HG03045 (cell line): ENCODE measurements at regions not wholly inside any gene's neighbourhood (a gene's known extent, or its start where the extent isn't known, plus 50 kb on each side); places are given as distances from the start of the nearest gene placed in this dataset.

Experiments
- ATAC-seq: cut with Tn5 transposase; IDR thresholded peaks from one replicate; pipeline ENCODE4 v1.9.1; 2021; ENCODE audit warnings: mild to moderate bottlenecking, moderate library complexity; ENCODE audit not compliant: unreplicated experiment

DNA sequence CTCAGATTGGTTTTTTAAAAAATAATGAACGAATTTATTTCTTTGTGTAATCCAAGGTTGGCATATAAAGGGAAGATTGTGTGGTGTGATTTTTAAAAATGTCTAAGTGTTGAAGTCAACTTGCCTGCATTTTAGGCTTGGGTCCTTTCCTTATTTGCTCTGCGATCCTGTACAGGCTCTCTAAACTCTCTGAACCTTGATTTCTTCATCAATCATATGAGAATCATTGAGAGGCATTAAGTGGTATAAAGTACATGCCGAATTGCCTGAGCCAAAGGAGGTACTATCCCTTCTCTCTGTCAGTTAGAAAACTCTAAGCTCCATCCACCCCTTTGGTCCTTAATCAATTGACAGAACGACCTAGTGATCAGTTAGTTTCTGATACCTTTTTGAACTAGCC, 440.4 kb upstream of the MEX3C start:
- no peak for ATAC-seq

DNA sequence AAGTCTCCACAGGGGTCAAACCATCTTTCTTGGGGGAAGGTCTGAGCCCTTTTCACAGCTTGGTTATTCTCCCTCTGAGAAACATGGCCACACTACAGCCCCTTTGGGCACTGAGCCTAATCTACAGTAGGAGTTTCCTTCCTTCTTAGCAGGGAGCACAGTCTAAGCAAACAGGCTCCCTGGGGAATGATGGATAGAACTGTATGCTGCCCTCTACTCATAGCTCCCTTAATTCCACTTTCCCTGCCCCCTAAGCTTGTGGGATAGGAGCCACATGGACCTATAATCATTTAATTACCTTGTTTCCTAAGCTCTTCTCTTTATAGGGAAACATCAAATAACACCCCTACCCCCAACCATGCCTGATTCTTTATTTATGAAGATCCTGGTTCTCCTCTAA, 442.1 kb upstream of the MEX3C start:
- no peak for ATAC-seq

DNA sequence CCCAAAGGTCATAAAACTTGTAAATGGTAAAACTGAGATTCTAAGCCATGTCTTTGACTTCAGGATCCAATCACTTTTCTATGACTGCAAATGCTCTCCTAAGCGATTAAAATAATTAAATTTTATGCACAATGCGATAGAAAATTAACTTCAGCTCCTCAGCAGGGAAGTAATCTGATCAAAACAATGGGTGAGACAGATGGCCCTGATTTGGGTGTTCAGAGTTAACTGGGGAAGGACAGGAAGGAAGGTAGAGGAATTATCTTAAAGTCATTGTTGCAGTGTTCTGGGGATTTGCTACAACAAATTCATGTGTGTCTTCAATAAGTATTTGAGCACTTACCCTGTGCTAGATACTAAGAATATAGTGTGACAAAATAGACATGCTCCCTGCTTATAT, 446.0 kb upstream of the MEX3C start:
- ATAC-seq: no peak

DNA sequence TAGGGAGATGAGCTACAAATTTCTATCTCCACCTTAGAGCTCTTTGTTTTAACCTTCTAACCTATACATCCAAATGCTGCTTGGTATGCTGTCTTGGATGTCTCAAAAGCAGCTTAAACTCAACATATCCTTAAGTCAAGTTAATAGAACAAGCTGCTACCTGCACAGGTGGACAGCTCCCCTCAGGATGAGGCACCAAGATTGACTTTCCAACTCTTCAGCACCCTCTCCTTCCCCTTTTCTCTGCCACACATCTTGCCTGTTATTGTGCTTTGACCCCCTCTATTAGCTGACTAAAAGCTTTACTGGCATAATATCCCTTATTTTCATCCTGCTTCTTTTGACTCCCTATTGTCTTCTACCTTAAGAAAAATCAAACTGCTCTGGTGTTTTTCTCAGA, 448.1 kb upstream of the MEX3C start:
- ATAC-seq: no peak

DNA sequence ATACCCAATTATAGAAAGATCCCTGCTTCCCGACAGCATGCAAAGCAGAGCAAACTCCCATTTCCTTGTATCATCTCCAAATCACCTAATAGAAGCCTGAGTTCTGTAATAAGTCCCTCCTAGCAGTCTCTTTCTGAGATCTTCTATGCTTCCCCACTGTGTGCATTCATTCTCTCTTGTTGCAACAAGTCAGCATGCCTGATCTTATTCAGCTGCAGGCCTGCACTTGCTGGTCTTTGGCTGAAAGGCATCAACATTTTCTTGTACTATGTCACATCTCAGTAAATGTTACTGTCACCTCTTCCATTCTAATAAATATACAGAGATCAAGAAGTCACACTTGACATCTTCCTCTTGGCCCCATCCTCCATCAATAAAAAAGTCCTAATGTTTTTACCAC, 449.9 kb upstream of the MEX3C start:
- ATAC-seq: no peak

DNA sequence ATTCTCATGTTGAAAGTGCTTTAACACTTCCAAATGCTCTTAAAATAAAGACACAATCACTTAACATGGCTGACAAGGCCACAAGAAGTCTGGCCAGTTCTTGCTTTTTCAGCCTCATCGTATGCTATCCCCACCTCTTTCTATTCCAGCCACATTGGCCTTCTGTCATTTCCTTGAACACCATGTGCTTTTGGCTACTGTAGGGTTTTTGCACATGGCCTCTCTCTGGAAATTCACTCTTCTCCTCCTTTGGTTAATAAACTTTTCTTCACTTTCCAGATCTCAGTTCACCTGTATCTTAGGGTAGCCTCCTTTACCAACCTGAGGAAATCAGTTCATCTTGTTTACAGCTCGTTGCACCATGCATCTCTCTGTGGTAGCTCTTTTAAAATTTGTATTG, 450.5 kb upstream of the MEX3C start:
- ATAC-seq: no peak

DNA sequence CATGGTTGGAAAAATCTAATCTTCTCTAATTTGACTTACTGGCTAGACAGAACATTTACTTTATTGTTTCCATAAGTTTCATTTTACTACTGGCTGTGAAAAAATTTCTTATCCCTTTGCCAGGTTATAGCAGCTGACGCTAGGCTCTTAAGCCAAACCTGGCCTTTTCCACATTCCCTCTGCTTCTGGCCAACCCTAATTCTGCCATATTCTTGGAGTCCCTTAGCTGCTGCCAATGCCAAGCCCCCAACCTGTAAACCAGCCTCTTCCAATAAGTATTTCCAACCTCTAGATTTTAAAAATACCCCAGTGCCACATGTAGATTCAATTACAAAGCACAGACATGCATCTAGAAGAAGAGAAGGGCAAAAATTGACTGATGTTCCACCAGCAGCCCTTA, 452.3 kb upstream of the MEX3C start:
- ATAC-seq: no peak

DNA sequence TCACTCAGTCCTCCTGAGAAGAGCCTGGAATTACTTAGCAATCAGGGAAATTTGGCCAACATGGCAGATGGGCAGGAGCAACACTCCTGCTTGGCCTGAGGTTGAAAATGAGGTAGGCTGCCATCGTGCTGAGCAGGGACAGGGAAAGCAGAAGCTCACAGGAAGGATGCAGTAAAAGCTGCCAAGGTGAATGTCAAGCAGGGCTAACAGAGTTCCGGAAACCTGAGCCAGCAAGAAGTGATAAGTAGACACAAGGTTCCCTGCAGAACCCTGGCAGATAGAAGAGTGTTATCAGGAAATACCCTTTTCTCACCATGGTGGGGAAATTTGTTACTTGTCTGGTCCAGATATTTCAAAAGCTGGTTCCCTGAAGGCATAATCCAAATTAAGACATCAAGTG, 454.3 kb upstream of the MEX3C start:
- no peak for ATAC-seq

DNA sequence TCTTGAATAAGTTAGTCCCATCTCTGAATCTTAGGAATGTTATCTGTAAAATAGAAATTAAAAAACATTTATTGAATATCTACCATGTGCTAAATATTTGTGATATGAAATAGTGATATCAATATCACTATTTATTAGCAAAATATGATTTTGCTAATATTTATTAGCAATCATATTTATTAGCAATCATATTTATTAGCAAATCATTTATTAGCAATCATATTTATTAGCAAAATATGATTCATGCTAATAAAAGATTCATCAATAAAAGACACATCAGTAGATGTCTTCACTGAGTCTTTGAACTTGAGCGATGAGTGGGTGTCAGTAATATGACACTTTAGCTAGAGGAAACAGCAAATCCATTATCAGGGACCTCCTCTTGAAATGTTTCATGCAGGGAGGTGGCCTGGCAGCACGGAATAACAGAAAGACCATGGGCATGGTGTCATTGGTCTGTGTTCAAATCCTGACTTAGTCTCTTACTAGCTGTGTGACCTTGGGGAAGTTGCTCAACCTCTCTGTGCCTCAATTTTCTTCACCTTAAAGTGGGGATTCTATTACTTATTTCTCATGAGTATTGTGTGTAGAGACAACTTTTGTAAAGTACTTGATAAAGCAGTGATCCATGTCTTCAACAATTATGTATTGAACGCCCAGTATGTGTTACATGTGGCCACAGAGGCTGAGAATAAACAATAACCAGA, 456.2 kb upstream of the MEX3C start:
- no peak for ATAC-seq

DNA sequence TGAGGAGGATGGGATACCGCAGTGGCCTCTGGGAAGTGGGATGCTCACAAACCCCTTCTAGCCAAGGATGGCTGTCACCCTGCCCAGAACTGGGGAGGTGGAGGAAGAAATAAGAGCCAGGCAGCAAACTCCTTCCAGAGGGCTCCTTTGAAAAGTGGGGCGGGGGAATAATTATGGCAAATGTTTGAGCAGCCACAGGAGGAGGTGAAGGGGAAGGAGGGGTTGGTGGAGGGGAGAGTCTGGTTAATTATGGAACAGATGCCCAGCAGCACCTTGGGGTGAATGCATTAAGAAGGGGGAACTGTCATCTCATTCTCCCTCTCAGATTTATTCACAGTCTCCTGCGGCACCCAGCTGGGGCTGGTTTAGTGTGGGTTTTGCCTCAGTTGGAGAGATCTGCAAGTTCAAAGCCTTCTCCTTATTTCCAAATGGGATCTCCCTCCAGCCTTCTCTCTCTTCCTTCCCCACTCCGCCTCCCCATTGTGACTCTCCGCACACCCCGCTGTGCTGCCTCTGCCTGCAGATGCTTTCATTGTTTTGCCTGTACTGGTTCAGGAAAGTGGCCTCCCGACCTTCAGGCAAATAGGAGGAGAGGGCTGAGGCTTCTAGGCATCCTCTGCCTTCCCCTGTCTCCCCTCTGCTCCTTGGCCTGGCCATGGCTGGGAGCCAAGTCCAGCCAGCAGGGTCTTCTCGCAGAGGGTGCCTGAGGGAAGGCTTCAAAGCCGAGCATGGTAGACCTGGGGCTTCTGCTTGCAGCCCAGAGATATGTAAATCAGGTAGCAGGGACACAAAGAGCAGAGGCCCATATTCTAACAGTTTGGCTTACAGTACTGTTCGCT, 457.2 kb upstream of the MEX3C start:
- peak; percentile 63 for ATAC-seq

DNA sequence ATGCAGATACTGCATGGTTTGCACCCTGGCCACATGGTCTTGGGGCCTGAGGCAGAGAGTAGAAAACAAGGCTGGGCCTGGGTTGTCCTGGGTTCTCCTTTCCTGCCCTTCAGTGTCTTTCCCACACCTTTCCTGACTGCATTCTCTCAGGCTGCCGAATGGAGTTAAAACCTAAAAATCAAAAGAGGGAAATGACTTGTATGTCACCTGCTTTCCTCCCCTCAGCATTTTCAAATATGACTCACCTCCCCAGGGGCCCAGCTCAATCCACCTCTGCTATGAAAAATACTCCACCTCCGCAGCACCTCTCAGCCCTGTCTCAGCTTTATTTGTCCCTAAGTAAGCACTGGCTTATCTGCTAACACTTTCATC, 457.8 kb upstream of the MEX3C start:
- peak; percentile 78 for ATAC-seq

DNA sequence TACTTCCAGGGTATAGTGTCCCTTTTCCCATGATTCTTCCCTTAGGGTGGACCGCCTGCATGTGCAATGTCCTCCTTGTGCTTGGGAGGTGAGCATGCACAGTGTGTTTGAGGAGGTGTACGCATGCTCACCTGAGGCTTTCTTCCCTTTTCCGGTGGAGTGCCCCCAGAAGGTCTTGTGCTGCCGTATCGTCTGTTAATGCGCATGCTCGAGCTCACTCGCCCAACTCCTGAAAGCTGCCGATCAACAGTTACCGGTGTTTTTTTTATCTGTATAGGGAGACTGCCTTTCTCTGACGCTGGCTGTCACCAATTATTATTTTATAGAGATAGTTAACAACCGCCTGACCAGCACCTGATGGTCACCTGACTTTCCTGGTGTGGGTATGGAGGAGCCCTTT, 458.8 kb upstream of the MEX3C start:
- ATAC-seq: no peak

DNA sequence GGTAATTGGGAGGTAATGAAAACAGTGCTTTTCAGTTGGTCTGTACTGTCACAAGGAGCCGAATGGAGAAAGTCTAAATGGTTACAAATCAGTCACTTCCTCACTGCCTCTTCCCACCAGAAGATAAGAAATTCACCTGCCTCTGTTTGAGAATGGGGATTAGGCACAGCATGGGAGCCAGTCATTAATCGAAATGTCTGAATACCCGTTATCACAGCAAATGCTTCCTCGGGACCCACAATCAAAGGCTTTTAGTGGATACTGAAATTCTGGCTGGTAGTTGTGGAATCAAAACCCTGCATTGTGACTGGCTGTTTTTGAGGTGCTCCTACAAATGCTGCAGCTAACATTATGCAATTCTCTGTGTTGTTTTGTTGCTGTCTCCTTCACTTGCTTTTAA, 461.0 kb upstream of the MEX3C start:
- ATAC-seq: no peak

DNA sequence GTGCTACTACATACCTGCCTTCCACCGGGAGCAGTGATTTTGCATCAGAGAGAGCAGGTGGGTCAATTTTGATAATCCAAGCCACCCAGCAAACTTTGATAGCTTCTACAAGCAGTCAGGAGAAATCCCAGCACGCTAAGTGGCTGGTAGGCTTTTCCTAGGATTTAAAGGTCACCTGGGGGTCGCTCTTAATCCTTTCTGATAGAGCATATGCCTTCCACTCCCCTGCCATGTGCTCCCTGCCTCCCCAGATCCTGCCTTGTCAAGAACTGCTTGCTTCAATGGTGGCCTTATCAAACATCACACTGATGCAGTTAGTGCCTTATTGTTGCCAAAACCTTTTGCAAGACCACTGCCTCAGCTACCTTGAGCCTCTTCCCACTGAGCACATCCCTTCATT, 462.3 kb upstream of the MEX3C start:
- no peak for ATAC-seq

DNA sequence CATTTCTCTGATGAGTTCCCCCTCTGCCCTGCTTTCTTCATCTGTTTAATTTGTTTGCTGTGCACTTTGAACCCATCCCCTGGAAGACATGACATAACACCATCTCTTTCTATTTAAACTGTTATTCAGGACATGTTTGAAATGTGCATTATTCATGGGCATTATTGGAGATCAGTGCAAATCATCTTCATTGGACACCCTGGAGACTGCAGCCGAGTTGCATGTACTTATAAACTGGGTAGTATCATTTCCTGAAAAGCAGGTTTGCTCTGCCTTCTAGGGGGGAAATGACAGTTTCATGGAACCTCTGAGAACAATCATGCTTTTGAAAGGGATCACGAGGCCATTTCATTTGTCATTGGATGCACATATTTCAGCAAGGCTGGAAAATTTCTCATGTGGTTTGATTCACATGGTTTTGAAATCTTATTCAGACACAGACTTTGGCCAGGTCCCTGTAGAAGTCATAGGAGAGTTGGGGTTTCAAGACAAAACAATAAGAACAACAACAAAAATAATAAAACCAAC, 462.8 kb upstream of the MEX3C start:
- ATAC-seq: no peak

DNA sequence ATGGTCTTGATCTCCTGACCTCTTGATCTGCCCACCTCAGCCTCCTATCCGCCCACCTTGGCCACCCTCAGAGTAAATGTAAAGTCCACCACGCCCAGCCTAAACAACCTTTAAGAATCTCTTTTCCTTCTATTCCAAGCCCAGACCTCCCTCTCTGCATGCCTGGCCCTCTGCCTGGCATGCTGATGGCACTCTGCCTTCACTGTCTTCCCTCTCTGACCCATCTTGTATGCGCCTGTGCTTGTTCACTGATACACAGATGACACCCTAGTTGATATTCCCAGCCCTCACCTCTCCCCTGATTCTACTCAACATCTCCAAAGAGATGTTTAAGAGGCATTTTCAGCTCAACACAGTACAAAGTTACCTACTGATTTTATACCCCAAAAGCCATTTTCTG, 466.8 kb upstream of the MEX3C start:
- no peak for ATAC-seq

DNA sequence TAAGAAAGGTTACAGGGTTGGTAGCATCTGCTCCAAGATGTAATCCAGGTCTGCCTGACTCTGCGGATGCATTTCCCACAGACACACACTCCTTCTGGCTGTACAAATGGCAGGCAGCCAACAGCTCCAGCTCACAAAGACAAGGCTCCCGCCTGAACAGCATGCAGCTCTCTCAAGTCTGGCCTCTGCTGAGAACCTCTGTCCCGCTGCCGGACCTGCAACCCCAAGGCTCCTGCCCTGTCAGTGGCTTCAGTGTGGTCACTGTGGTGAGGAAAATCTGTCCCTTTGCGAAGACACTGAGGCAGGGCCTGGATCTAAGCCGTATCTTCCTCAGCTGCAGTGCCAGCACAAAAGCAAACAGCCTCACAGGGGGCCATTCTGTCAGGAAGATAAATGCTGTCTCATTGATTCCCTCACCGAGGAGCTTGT, 469.3 kb upstream of the MEX3C start:
- ATAC-seq: no peak

DNA sequence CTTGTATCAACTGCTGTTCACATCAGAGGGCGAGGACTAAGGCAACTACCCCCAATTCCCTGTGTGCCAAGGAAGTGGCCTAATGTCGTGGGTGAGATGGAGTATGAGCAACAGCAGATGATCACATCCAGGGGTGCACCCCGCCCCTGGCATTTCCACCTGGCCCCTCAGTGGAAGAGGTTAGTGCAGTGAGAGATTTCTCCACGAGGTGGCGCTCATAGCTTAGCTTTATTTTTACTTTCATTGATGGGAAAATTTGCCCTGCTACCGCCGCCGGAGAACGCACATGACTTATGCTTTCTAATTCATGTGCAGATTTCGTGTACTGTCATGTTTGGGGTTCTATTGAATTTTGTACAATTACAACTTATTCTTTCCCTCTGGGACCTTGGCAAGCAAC, 470.6 kb upstream of the MEX3C start:
- no peak for ATAC-seq

DNA sequence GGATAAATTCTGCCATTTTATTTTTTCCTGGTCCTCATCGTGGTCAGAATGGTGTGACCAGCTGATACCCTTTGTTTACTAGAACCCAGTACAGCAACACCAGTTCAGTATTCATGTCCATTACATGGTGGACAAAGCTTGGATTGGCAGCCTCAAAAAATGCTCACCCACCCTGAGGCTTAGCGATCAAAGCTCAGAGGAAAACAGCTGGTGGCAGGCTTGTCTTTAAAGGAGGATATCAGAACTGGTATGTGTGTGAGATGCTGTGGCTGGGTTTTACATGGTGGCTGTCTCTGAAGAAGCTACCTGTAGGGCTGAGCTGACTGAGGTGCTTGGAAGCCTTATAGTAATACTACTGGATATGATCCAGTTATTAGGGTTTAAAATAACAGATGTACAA, 471.1 kb upstream of the MEX3C start:
- ATAC-seq: no peak

DNA sequence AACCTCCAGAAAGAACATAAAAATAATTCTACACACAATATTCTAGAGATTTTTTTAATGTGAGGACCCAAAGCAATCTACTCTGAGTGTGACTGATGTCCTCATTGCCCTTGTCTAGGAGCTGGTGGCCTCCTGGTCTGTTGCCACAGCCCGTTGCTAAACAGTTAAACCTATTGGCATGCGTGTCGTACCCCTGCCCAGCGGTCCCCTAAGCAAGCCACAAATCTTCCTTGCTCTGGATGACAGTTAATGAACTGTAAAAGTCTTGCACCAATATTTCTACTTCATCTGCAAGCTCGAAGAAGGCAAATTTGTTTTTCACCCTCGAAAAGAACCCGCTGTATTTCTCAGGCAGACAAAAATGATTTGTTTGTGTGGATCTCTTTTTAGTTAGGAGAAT, 489.1 kb upstream of the MEX3C start:
- no peak for ATAC-seq

DNA sequence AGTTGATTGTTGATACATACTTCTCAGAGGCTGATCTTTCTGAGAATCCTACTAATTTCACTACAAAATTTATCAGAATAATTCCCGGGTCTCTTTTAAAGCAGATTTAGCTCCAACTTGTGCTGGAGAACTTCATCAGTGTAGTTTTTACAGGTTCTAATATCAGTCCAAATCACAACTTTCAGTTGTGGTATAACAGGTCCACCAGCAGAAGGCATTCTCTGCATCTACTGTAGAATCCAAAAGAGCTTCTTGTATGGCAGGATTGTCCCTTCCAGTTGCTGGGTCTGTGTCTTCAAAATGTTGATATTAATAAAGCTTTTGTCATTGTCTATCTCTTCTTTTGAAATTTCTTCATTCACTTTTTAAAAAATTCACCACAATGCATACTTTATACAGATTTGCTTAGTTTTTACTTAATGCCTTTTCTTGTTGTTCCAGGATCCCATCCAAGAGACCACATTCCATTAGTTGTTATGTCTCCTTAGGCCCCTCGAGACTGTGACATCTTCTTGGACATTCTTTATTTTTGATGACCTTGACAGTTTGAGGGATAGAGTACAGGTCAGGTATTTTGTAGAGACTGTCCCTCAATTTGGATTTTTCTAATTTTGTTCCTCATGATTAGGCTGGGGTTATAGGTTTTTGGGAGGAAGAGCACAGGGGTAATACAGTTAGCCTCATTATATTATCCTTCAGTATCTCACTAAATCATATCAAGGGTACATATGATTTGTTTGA, 490.5 kb upstream of the MEX3C start:
- no peak for ATAC-seq

DNA sequence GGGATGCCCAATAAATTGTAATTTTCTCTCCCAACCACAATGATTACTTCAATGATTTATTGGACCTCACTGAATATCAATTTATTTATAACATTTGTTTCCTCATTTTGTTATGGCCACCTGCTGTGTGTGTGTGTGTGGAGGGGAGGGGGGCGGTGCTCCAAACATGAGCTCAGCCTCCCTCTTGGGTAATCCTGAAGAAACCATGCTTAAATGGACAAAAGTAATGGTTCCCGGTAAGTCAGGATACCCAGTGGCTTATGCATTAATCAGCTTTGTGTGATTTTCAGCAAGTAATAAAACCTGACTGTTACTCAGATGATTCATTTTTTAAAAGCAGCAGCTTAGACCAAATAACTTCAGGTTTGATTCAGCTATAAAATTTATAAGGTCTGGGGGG, 495.1 kb upstream of the MEX3C start:
- ATAC-seq: no peak
